22Rv1 (cell line): ENCODE measurements at regions not wholly inside any gene's neighbourhood (a gene's known extent, or its start where the extent isn't known, plus 50 kb on each side); places are given as distances from the start of the nearest gene placed in this dataset.

Experiments
- CTCF ChIP-seq: fragments of 450-650 bp; IDR thresholded peaks from 2 replicates; pipeline ENCODE4 v1.5.1; 2017; ENCODE audit warnings: mild to moderate bottlenecking
- ZFX ChIP-seq: fragments of 450-650 bp; IDR thresholded peaks from 2 replicates; pipeline ENCODE4 v1.6.1; 2017; ENCODE audit warnings: antibody characterized with exemption, borderline replicate concordance

- no peak for TF ChIP-seq CTCF
- TF ChIP-seq ZFX = no peak
Measured at GRCh38 chr6:130517444-130517931, 151.7 kb downstream of the TMEM200A start.
